BLaER1 (cell line): ENCODE measurements at regions not wholly inside any gene's neighbourhood (a gene's known extent, or its start where the extent isn't known, plus 50 kb on each side); places are given as distances from the start of the nearest gene placed in this dataset.
"Not testable (repeated sequence)": the region's sequence is repeated elsewhere in the genome, so short reads cannot be mapped to it uniquely, and the experiment has no call there.

Source experiments
- H3K27ac ChIP-seq: shearing (Covaris generic); formaldehyde crosslinking; 2 replicates; pipeline ENCODE4 v1.8.1; 2022
- H3K27me3 ChIP-seq: shearing (Covaris generic); formaldehyde crosslinking; 2 replicates; pipeline ENCODE4 v1.8.1; 2022
- H3K36me3 ChIP-seq: shearing (Covaris generic); formaldehyde crosslinking; 2 replicates; pipeline ENCODE4 v1.8.1; 2022
- H3K4me1 ChIP-seq: shearing (Covaris generic); formaldehyde crosslinking; 2 replicates; pipeline ENCODE4 v1.8.1; 2022
- H3K4me2 ChIP-seq: shearing (Covaris generic); formaldehyde crosslinking; 2 replicates; pipeline ENCODE4 v1.8.1; 2022
- H3K4me3 ChIP-seq: shearing (Covaris generic); formaldehyde crosslinking; 2 replicates; pipeline ENCODE4 v1.8.1; 2022
- H3K9ac ChIP-seq: shearing (Covaris generic); formaldehyde crosslinking; 2 replicates; pipeline ENCODE4 v1.8.1; 2022
- H3K9me3 ChIP-seq: shearing (Covaris generic); formaldehyde crosslinking; 2 replicates; pipeline ENCODE4 v1.8.1; 2022
- H4K20me1 ChIP-seq: shearing (Covaris generic); formaldehyde crosslinking; 2 replicates; pipeline ENCODE4 v1.8.1; 2022
- Cebpa-rat ChIP-seq: shearing (Covaris generic); IDR thresholded peaks from 2 replicates; pipeline ENCODE4 v1.8.1; 2022

- Histone ChIP-seq H3K9ac (no peak overlapping the region), H3K4me2 (no peak overlapping the region), H4K20me1 (no peaks in the 10 kb centered on the region), H3K36me3 (no peaks in the 10 kb centered on the region), H3K4me3 (no peak overlapping the region), H3K9me3 (no peaks in the 10 kb centered on the region), H3K27me3 (no peaks in the 10 kb centered on the region), H3K27ac (no peak overlapping the region), H3K4me1 (no peaks in the 10 kb centered on the region)
- TF ChIP-seq Cebpa-rat = no peak
These were observed 374.2 kb downstream of the TMEM121 start for GRCh38 chr14:105900398-105901160.

GRCh38 chr14:105901226-105901625, 374.8 kb downstream of the TMEM121 start:
- no peak overlapping the region for H3K4me2 ChIP-seq
- H4K20me1 ChIP-seq = no peaks in the 10 kb centered on the region
- H3K9ac ChIP-seq = no peak overlapping the region
- no peaks in the 10 kb centered on the region for H3K4me1 ChIP-seq
- H3K4me3 ChIP-seq = no peak overlapping the region
- H3K27ac ChIP-seq = no peak overlapping the region
- H3K27me3 ChIP-seq = no peaks in the 10 kb centered on the region
- no peak for TF ChIP-seq Cebpa-rat
- H3K36me3 ChIP-seq = no peaks in the 10 kb centered on the region
- H3K9me3 ChIP-seq = no peaks in the 10 kb centered on the region

GRCh38 chr14:105902131-105902898, 375.9 kb downstream of the TMEM121 start:
- H3K4me1 ChIP-seq = no peaks in the 10 kb centered on the region
- H3K36me3 ChIP-seq = no peaks in the 10 kb centered on the region
- H3K9me3 ChIP-seq = no peaks in the 10 kb centered on the region

GRCh38 chr14:105902899-105903165, 376.4 kb downstream of the TMEM121 start:
- not testable (repeated sequence) for H3K27ac ChIP-seq, H3K27me3 ChIP-seq, H3K9me3 ChIP-seq

More at GRCh38 chr14:105902131-105902898, 375.9 kb downstream of the TMEM121 start:
- Histone ChIP-seq H3K4me2 (no peak overlapping the region), H3K27ac (no peak overlapping the region), H3K9ac (no peak overlapping the region), H4K20me1 (no peaks in the 10 kb centered on the region), H3K27me3 (no peaks in the 10 kb centered on the region), H3K4me3 (no peak overlapping the region)
- no peak for TF ChIP-seq Cebpa-rat

GRCh38 chr14:105903971-105904370, 377.6 kb downstream of the TMEM121 start:
- H3K4me3 ChIP-seq = no peak overlapping the region
- H3K4me1 ChIP-seq = no peaks in the 10 kb centered on the region
- no peaks in the 10 kb centered on the region for H3K36me3 ChIP-seq
- no peak overlapping the region for H3K4me2 ChIP-seq
- H3K9me3 ChIP-seq = no peaks in the 10 kb centered on the region
- no peaks in the 10 kb centered on the region for H3K27me3 ChIP-seq
- H4K20me1 ChIP-seq = no peaks in the 10 kb centered on the region
- no peak for TF ChIP-seq Cebpa-rat
- no peak overlapping the region for H3K27ac ChIP-seq
- no peak overlapping the region for H3K9ac ChIP-seq

More at GRCh38 chr14:105902899-105903165, 376.4 kb downstream of the TMEM121 start:
- H4K20me1 ChIP-seq, H3K4me1 ChIP-seq, H3K9ac ChIP-seq, H3K4me3 ChIP-seq, H3K4me2 ChIP-seq, H3K36me3 ChIP-seq: not testable (repeated sequence)

- no peaks in the 10 kb centered on the region for H3K9me3 ChIP-seq
- no peak overlapping the region for H3K27ac ChIP-seq
- no peaks in the 10 kb centered on the region for H3K27me3 ChIP-seq
- no peak overlapping the region for H3K4me2 ChIP-seq
- H3K4me3 ChIP-seq = no peak overlapping the region
- no peak for TF ChIP-seq Cebpa-rat
- no peaks in the 10 kb centered on the region for H4K20me1 ChIP-seq
- no peak overlapping the region for H3K9ac ChIP-seq
- no peaks in the 10 kb centered on the region for H3K4me1 ChIP-seq
- H3K36me3 ChIP-seq = no peaks in the 10 kb centered on the region
These were observed 378.0 kb downstream of the TMEM121 start for GRCh38 chr14:105904379-105904778.

GRCh38 chr14:105905456-105905855, 379.1 kb downstream of the TMEM121 start:
- Histone ChIP-seq H3K4me2 (no peak overlapping the region), H3K9ac (no peak overlapping the region), H3K4me3 (no peak overlapping the region), H3K27me3 (no peaks in the 10 kb centered on the region), H3K36me3 (no peaks in the 10 kb centered on the region), H3K27ac (no peak overlapping the region), H4K20me1 (no peaks in the 10 kb centered on the region), H3K4me1 (no peaks in the 10 kb centered on the region), H3K9me3 (no peaks in the 10 kb centered on the region)
- TF ChIP-seq Cebpa-rat = no peak

GRCh38 chr14:105907276-105907675, 380.9 kb downstream of the TMEM121 start:
- H3K4me1 ChIP-seq = no peaks in the 10 kb centered on the region
- H3K36me3 ChIP-seq = no peaks in the 10 kb centered on the region
- no peak overlapping the region for H3K4me2 ChIP-seq
- no peak overlapping the region for H3K27ac ChIP-seq
- no peaks in the 10 kb centered on the region for H3K9me3 ChIP-seq
- H3K9ac ChIP-seq = no peak overlapping the region
- TF ChIP-seq Cebpa-rat = no peak
- no peaks in the 10 kb centered on the region for H4K20me1 ChIP-seq
- no peaks in the 10 kb centered on the region for H3K27me3 ChIP-seq
- no peak overlapping the region for H3K4me3 ChIP-seq

- no peak for TF ChIP-seq Cebpa-rat
- H3K9me3 ChIP-seq = no peaks in the 10 kb centered on the region
These were observed 381.6 kb downstream of the TMEM121 start for GRCh38 chr14:105908006-105908405.

GRCh38 chr14:105908481-105908911, 382.1 kb downstream of the TMEM121 start:
- no peaks in the 10 kb centered on the region for H3K9me3 ChIP-seq
- H3K4me1 ChIP-seq = no peaks in the 10 kb centered on the region
- H3K9ac ChIP-seq = no peak overlapping the region
- H4K20me1 ChIP-seq = no peaks in the 10 kb centered on the region
- TF ChIP-seq Cebpa-rat = no peak
- no peak overlapping the region for H3K27ac ChIP-seq
- no peaks in the 10 kb centered on the region for H3K36me3 ChIP-seq
- no peaks in the 10 kb centered on the region for H3K27me3 ChIP-seq
- H3K4me3 ChIP-seq = no peak overlapping the region
- H3K4me2 ChIP-seq = no peak overlapping the region

More at GRCh38 chr14:105908006-105908405, 381.6 kb downstream of the TMEM121 start:
- no peak overlapping the region for H3K4me2 ChIP-seq
- no peaks in the 10 kb centered on the region for H4K20me1 ChIP-seq
- no peak overlapping the region for H3K4me3 ChIP-seq
- no peak overlapping the region for H3K27ac ChIP-seq
- H3K36me3 ChIP-seq = no peaks in the 10 kb centered on the region
- H3K9ac ChIP-seq = no peak overlapping the region
- no peaks in the 10 kb centered on the region for H3K4me1 ChIP-seq
- no peaks in the 10 kb centered on the region for H3K27me3 ChIP-seq
